K562 (cell line): ENCODE measurements at regions not wholly inside any gene's neighbourhood (a gene's known extent, or its start where the extent isn't known, plus 50 kb on each side); places are given as distances from the start of the nearest gene placed in this dataset.

Experiments used
- ATAC-seq: fragments of 200-7000 bp; cut with Tn5 transposase; 3 replicates; pipeline ENCODE4 v1.9.1; 2020; ENCODE audit warnings: moderate library complexity
- BruUV-seq: library from RNA; stranded (reverse); fragments of 400-500 nt; replicated peaks from 2 replicates; lab custom pipeline; 2021; lab: Mats Ljungman, UMichigan
- CTCF ChIA-PET: fragments of 300-600 bp; formaldehyde crosslinking; extraction: SDS; loops from one replicate; lab custom pipeline; 2021; ENCODE audit warnings: low intra/inter-chr PET ratio; lab: Yijun Ruan, JAX
- POLR2A ChIA-PET: fragments of 300-600, 350-650 bp; sonication (Branson Sonifier 250); formaldehyde crosslinking; extraction: SDS; loops from one replicate; lab custom pipeline; 2021; ENCODE audit warnings: antibody characterized with exemption, inconsistent platforms; lab: Yijun Ruan, JAX
- DNase-seq, 4 experiments: peaks; one replicate each; pipeline versions ENCODE4 v3.0.0 to v3.0.0-alpha.2; 2011 to 2018; ENCODE audit warnings: low spot score in 3 of 4, mixed read lengths in 3 of 4; ENCODE audit errors: extremely low read depth in 1 of 4
- FAIRE-seq: peaks from 2 replicates; lab custom pipeline; 2011; peaks lifted over from hg19 to GRCh38; lab: Jason Lieb, UNC
- H2AFZ ChIP-seq: 2 replicates; pipeline ENCODE4 v1.6.0; 2011; ENCODE audit warnings: low read depth, low read length, control low read depth, inconsistent platforms
- H3K27ac ChIP-seq: fragments of 200-600 bp; 3 replicates; pipeline ENCODE4 v1.8.0; 2011; ENCODE audit warnings: low read depth, mild to moderate bottlenecking, control low read depth, inconsistent platforms, low read length, moderate library complexity, mixed read lengths; ENCODE audit errors: extremely low read depth
- H3K27me3 ChIP-seq, 2 experiments: fragments of 300-600 bp in 1 of 2; 2 replicates in 1 of 2; 3 replicates in 1 of 2; pipeline versions ENCODE4 v1.6.0 to v1.8.0; 2011; ENCODE audit warnings: inconsistent platforms in 2 of 2, low read length in 2 of 2, mild to moderate bottlenecking in 1 of 2, mixed read lengths in 1 of 2, moderate library complexity in 1 of 2; ENCODE audit not compliant: control insufficient read depth in 2 of 2, insufficient read depth in 2 of 2
- H3K36me3 ChIP-seq: fragments of 300-600 bp; 3 replicates; pipeline ENCODE4 v1.8.0; 2011; ENCODE audit warnings: mild to moderate bottlenecking, low read length, inconsistent platforms; ENCODE audit not compliant: control insufficient read depth, insufficient read depth
- H3K4me1 ChIP-seq, 2 experiments: fragments of 200-600 bp in 1 of 2; replicated peaks in 1 of 2; 2 replicates in 1 of 2; 3 replicates in 1 of 2; pipeline versions ENCODE4 v1.5.1 to v1.8.0; 2011; ENCODE audit warnings: inconsistent platforms in 2 of 2, low read length in 2 of 2, mild to moderate bottlenecking in 1 of 2, mixed read lengths in 1 of 2, moderate library complexity in 1 of 2; ENCODE audit not compliant: control insufficient read depth in 2 of 2, insufficient read depth in 2 of 2
- H3K4me2 ChIP-seq: 2 replicates; pipeline ENCODE4 v1.6.1; 2011; ENCODE audit warnings: low read length, control low read depth, inconsistent platforms, mixed read lengths; ENCODE audit not compliant: insufficient read depth
- H3K4me3 ChIP-seq: fragments of 200-600 bp; sonication (generic), shearing (Covaris generic); 2 replicates; pipeline ENCODE4 v1.5.1; 2016; ENCODE audit warnings: control low read depth, inconsistent platforms
- H3K79me2 ChIP-seq: fragments of 200-600 bp; 3 replicates; pipeline ENCODE4 v1.8.0; 2011; ENCODE audit warnings: low read length, inconsistent platforms; ENCODE audit not compliant: control insufficient read depth, insufficient read depth
- H3K9ac ChIP-seq, 2 experiments: 2 replicates each; pipeline versions ENCODE4 v1.6.0 to v1.6.1; 2011; ENCODE audit warnings: low read depth in 2 of 2, low read length in 2 of 2, control low read depth in 1 of 2, inconsistent platforms in 1 of 2, mild to moderate bottlenecking in 1 of 2, mixed read lengths in 1 of 2; ENCODE audit not compliant: insufficient read depth in 1 of 2
- H3K9me1 ChIP-seq: one replicate; pipeline ENCODE4 v1.6.0; 2011; ENCODE audit warnings: inconsistent platforms, mild to moderate bottlenecking, low read length, moderate library complexity; ENCODE audit not compliant: control insufficient read depth, insufficient read depth
- H3K9me3 ChIP-seq: replicated peaks from 2 replicates; pipeline ENCODE4 v1.5.1; 2011; ENCODE audit warnings: low read depth, low read length, inconsistent platforms; ENCODE audit not compliant: control insufficient read depth, insufficient read depth
- H4K20me1 ChIP-seq: replicated peaks from 2 replicates; pipeline ENCODE4 v1.6.1; 2011; ENCODE audit warnings: low read length, inconsistent platforms, mixed read lengths; ENCODE audit not compliant: control insufficient read depth, insufficient read depth
- CBX2 ChIP-seq: fragments of 200-600 bp; sonication (generic); IDR thresholded peaks from one replicate; pipeline ENCODE4 v1.6.1; 2012; ENCODE audit warnings: mild to moderate bottlenecking, low read length, inconsistent platforms; ENCODE audit not compliant: insufficient read depth, poor library complexity, severe bottlenecking
- CC2D1A ChIP-seq: fragments of 450-650 bp; IDR thresholded peaks from 2 replicates; pipeline ENCODE4 v1.6.1; 2017; ENCODE audit warnings: mild to moderate bottlenecking
- CTBP1 ChIP-seq: fragments of 450-650 bp; IDR thresholded peaks from 2 replicates; pipeline ENCODE4 v1.6.1; 2016; ENCODE audit warnings: borderline replicate concordance
- EP400 ChIP-seq: fragments of 450-650 bp; IDR thresholded peaks from 2 replicates; pipeline ENCODE4 v1.6.1; 2017; ENCODE audit warnings: antibody characterized with exemption, mild to moderate bottlenecking, moderate library complexity
- HSF4 ChIP-seq: fragments of 250-450 bp; sonication (Bioruptor Pico); IDR thresholded peaks from 2 replicates; pipeline ENCODE4 v2.1.2; 2022; ENCODE audit warnings: mild to moderate bottlenecking, moderate library complexity, borderline replicate concordance
- NRF1 ChIP-seq, 2 experiments: fragments of 450-650 bp; IDR thresholded peaks in 1 of 2; conservative IDR thresholded peaks in 1 of 2; 2 replicates each; pipeline ENCODE4 v1.6.1; 2014; ENCODE audit warnings: mild to moderate bottlenecking in 2 of 2
- SNRNP70 ChIP-seq: fragments of 200-400 bp; formaldehyde crosslinking; optimal IDR thresholded peaks from 2 replicates; pipeline ENCODE3; 2017; ENCODE audit warnings: low read depth, low read length
- TCF3 ChIP-seq: sonication (generic); formaldehyde crosslinking; IDR thresholded peaks from 2 replicates; pipeline ENCODE4 v1.4.0; 2020; ENCODE audit warnings: mild to moderate bottlenecking, missing genetic modification reagents
- ZNF24 ChIP-seq: fragments of 450-650 bp; IDR thresholded peaks from 2 replicates; pipeline ENCODE4 v1.6.1; 2016
- whole genome bisulfite sequencing: fragments of 100-300 bp; shearing (Covaris generic); methylation state at CpG from one replicate; pipeline ENCODE4 v1.1.6; 2016; ENCODE audit warnings: low coverage, mixed read lengths; ENCODE audit not compliant: insufficient coverage; ENCODE audit errors: missing lambda C conversion rate; 5-methylcytosine and 5-hydroxymethylcytosine counted together
- in situ Hi-C: fragments of 300-500 bp; cut with MboI; formaldehyde crosslinking; loops from 4 replicates; pipeline ENCODE4 v1.15.0; 2018; ENCODE audit warnings: inconsistent platforms, mixed read lengths
- intact Hi-C: fragments of 100-400 bp; cut with micrococcal nuclease; formaldehyde crosslinking; loops from 2 replicates; pipeline ENCODE4 v1.14.2; 2022
- TF ChIP-seq, protein P1 (sequence below), 2 experiments: fragments of 150-350 bp in 1 of 2; IDR thresholded peaks; 2 replicates each; pipeline ENCODE4 v1.6.1; 2012 to 2016; ENCODE audit warnings: low read depth in 2 of 2, low read length in 2 of 2, mild to moderate bottlenecking in 1 of 2, moderate library complexity in 1 of 2
- TF ChIP-seq, protein P2 (sequence below): fragments of 250-450 bp; sonication (Bioruptor Pico); IDR thresholded peaks from 2 replicates; pipeline ENCODE4 v1.5.0; 2022; ENCODE audit warnings: mild to moderate bottlenecking

DNA sequence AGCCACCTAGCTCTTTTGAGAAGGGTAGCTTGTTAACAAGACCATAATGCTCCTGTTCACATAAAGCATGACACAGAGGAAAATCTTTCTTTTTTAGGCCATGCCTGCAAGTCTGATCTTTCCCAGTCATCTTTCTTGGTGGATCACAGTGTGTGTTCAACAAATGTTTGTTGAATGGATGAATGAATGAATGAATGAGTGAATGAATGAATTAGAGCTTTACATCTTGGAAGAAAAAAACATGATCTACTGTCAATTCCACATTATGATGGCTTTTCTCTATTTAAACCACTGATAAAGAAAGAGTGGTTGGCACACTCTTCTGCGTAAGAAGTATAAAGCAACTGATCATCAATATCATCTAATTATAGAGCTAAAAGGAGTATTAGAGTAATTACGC lies 148.7 kb downstream of the CCDC71L start:
- 96% methylated on average over 2 of the region's 2 CpGs for WGBS
- in situ Hi-C loops: no loop called here
- Histone ChIP-seq H3K9ac (no peak overlapping the region), H3K4me3 (no peak overlapping the region), H3K36me3 (no peaks in the 10 kb centered on the region), H3K9me3 (no peaks in the 10 kb centered on the region), H3K79me2 (no peaks in the 10 kb centered on the region), H3K27ac (no peak overlapping the region), H3K4me1 (no peaks in the 10 kb centered on the region; a peak in 1 of 5 replicates), H3K27me3 (no peaks in the 10 kb centered on the region; a peak in 1 of 5 replicates), H3K4me2 (no peak overlapping the region), H4K20me1 (no peaks in the 10 kb centered on the region)
- ChIA-PET CTCF (no interaction called here), POLR2A (no interaction called here)
- DNase-seq (no peak), FAIRE-seq (no peak), ATAC-seq (no peak)
- no TSS peak for BruUV-seq
- TF ChIP-seq ZNF24 (peak; percentile 95), CTBP1 (0 out of 2 replicates have a peak, but pooled peaks have one; percentile 16), SNRNP70 (no peak), CBX2 (no peak)
- TF ChIP-seq, all 486 proteins: peak for 2
- Histone ChIP-seq H3K9me1 (no peaks in the 10 kb centered on the region), H2AFZ (no peak overlapping the region)
- intact Hi-C loops: no loop called here

DNA sequence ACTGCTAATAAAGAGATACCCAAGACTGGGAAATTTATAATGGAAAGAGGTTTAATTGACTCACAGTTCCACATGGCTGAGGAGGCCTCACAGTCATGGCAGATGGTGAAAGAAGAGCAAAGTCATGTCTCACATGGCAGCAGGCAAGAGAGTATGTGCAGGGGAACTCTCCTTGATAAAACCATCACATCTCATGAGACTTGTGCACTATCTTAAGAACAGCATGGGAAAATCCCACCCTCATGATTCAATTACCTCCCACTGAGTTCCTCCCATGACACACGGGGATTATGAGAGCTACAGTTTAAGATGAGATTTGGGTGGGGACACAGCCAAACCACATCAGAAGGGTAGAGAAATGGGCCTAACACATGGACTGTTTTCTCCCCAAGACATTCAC lies 156.3 kb downstream of the CCDC71L start:
- no peak overlapping the region for H3K4me2 ChIP-seq
- POLR2A ChIA-PET: interaction anchor here (0.6 to 0.9 kb wide), 4 partner anchors 12 to 324 kb away, joined by 3 to 4 read pairs (median 4); no protein-coding TSS in a partner anchor
- ATAC-seq: no peak
- no TSS peak for BruUV-seq
- peak in 1 of 4 experiments; percentile 47 for DNase-seq
- in situ Hi-C loops (no loop called here), intact Hi-C loops (no loop called here)
- no peaks in the 10 kb centered on the region; the same call in 1 of the 2 replicates for H3K9me3 ChIP-seq
- no peaks in the 10 kb centered on the region for H3K9me1 ChIP-seq
- FAIRE-seq: no peak
- H3K27me3 ChIP-seq: no peaks in the 10 kb centered on the region
- 6% methylated on average over 1 of the region's 1 CpG for WGBS
- no peak overlapping the region for H3K4me3 ChIP-seq
- H4K20me1 ChIP-seq: no peaks in the 10 kb centered on the region
- H3K79me2 ChIP-seq: no peaks in the 10 kb centered on the region
- CTCF ChIA-PET: no interaction called here
- peak overlapping the region; percentile 60 for H2AFZ ChIP-seq
- no peaks in the 10 kb centered on the region for H3K36me3 ChIP-seq
- no peak overlapping the region for H3K27ac ChIP-seq
- peaks cover 6 to 25% of the 10 kb centered on the region in 2 experiments; a peak in 4 of 5 replicates for H3K4me1 ChIP-seq
- H3K9ac ChIP-seq: no peak overlapping the region
- TF ChIP-seq CC2D1A (peak; percentile 82), HSF4 (0 out of 2 replicates have a peak, but pooled peaks have one; percentile 26), EP400 (0 out of 2 replicates have a peak, but pooled peaks have one; percentile 39), TCF3 (CRISPR knock-in tag) (peak; percentile 36; the same call in 1 of the 2 replicates), NRF1 (conservative IDR thresholded peaks at IDR 0.05 in 1 of 2, IDR thresholded peaks at IDR 0.05 in 1 of 2) (0 out of 4 replicates have a peak, but pooled peaks of 1 of the 2 experiments have one; percentile 16)
- TF ChIP-seq, protein P1, sequence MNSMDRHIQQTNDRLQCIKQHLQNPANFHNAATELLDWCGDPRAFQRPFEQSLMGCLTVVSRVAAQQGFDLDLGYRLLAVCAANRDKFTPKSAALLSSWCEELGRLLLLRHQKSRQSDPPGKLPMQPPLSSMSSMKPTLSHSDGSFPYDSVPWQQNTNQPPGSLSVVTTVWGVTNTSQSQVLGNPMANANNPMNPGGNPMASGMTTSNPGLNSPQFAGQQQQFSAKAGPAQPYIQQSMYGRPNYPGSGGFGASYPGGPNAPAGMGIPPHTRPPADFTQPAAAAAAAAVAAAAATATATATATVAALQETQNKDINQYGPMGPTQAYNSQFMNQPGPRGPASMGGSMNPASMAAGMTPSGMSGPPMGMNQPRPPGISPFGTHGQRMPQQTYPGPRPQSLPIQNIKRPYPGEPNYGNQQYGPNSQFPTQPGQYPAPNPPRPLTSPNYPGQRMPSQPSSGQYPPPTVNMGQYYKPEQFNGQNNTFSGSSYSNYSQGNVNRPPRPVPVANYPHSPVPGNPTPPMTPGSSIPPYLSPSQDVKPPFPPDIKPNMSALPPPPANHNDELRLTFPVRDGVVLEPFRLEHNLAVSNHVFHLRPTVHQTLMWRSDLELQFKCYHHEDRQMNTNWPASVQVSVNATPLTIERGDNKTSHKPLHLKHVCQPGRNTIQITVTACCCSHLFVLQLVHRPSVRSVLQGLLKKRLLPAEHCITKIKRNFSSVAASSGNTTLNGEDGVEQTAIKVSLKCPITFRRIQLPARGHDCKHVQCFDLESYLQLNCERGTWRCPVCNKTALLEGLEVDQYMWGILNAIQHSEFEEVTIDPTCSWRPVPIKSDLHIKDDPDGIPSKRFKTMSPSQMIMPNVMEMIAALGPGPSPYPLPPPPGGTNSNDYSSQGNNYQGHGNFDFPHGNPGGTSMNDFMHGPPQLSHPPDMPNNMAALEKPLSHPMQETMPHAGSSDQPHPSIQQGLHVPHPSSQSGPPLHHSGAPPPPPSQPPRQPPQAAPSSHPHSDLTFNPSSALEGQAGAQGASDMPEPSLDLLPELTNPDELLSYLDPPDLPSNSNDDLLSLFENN (IDR thresholded peaks at IDR 0.05; ENCODE audit: low read depth in 2 of 2, low read length in 2 of 2): no peak
- TF ChIP-seq, protein P2, sequence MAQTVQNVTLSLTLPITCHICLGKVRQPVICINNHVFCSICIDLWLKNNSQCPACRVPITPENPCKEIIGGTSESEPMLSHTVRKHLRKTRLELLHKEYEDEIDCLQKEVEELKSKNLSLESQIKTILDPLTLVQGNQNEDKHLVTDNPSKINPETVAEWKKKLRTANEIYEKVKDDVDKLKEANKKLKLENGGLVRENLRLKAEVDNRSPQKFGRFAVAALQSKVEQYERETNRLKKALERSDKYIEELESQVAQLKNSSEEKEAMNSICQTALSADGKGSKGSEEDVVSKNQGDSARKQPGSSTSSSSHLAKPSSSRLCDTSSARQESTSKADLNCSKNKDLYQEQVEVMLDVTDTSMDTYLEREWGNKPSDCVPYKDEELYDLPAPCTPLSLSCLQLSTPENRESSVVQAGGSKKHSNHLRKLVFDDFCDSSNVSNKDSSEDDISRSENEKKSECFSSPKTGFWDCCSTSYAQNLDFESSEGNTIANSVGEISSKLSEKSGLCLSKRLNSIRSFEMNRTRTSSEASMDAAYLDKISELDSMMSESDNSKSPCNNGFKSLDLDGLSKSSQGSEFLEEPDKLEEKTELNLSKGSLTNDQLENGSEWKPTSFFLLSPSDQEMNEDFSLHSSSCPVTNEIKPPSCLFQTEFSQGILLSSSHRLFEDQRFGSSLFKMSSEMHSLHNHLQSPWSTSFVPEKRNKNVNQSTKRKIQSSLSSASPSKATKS (CRISPR knock-in tag): no peak
